Heart left ventricle (tissue), 16 donors: ENCODE measurements at regions not wholly inside any gene's neighbourhood (a gene's known extent, or its start where the extent isn't known, plus 50 kb on each side); places are given as distances from the start of the nearest gene placed in this dataset.
"Not testable (repeated sequence)": the region's sequence is repeated elsewhere in the genome, so short reads cannot be mapped to it uniquely, and the experiment has no call there.

Source experiments
- ATAC-seq, 4 donors: fragments of 200-7000 bp; cut with Tn5 transposase; one replicate each; pipeline ENCODE4 v1.9.1; 2020 to 2022; ENCODE audit warnings: moderate library complexity in 4 of 4, mild to moderate bottlenecking in 3 of 4, moderate number of reproducible peaks in 1 of 4
- DNase-seq, 5 donors: peaks; one replicate each; pipeline ENCODE4 v3.0.0-alpha.2; 2020
- H3K27ac ChIP-seq, 12 donors: fragments of 200-600 bp; sonication (generic) in 4 of 12; one replicate each; pipeline versions ENCODE4 v1.5.0 to v1.8.0; 2016 to 2022; ENCODE audit warnings: mild to moderate bottlenecking in 2 of 12
- H3K27me3 ChIP-seq, 9 donors: fragments of 200-600 bp; sonication (generic) in 2 of 9; one replicate each; pipeline versions ENCODE4 v1.5.1 to v1.8.0; 2016 to 2022; ENCODE audit warnings: mild to moderate bottlenecking in 3 of 9
- H3K36me3 ChIP-seq, 9 donors: fragments of 200-600 bp; sonication (generic) in 2 of 9; one replicate each; pipeline versions ENCODE4 v1.5.0 to v1.8.0; 2018 to 2022; ENCODE audit warnings: mild to moderate bottlenecking in 2 of 9
- H3K4me1 ChIP-seq, 12 donors: fragments of 200-600 bp; sonication (generic) in 4 of 12; one replicate each; pipeline versions ENCODE4 v1.5.0 to v1.8.0; 2016 to 2022; ENCODE audit warnings: mild to moderate bottlenecking in 3 of 12
- H3K4me3 ChIP-seq, 12 donors: fragments of 200-600 bp; sonication (generic) in 4 of 12; one replicate each; pipeline versions ENCODE4 v1.5.0 to v1.8.0; 2017 to 2022; ENCODE audit warnings: mild to moderate bottlenecking in 9 of 12, moderate library complexity in 4 of 12
- H3K9me3 ChIP-seq, 12 donors: fragments of 200-600 bp; sonication (generic) in 4 of 12; one replicate each; pipeline versions ENCODE4 v1.5.0 to v1.8.0; 2016 to 2022; ENCODE audit warnings: mild to moderate bottlenecking in 1 of 12
- POLR2A ChIP-seq, 2 donors: fragments of 450-650 bp; IDR thresholded peaks; one replicate each; pipeline ENCODE4 v1.6.1; 2017; ENCODE audit warnings: antibody characterized with exemption in 2 of 2, mild to moderate bottlenecking in 2 of 2, moderate library complexity in 2 of 2
- WGBS, 4 donors: extraction: QIAGEN DNeasy Blood & Tissue Kit in 2 of 4; methylation state at CpG; one replicate each; pipeline versions ENCODE4 v1.1.5 to v1.1.7; 2013 to 2018; 5-methylcytosine and 5-hydroxymethylcytosine counted together
- intact Hi-C, 10 donors: fragments of 100-400 bp; cut with DNase I; formaldehyde crosslinking; loops; one replicate each; pipeline versions ENCODE4 v1.11.1 to v1.14.2; 2022
- TF ChIP-seq, protein P1 (sequence below), 12 donors: fragments of 200-600 bp; sonication (generic) in 4 of 12; IDR thresholded peaks; one replicate each; pipeline versions ENCODE4 v1.5.0 to v1.8.0; 2018 to 2022; ENCODE audit warnings: antibody characterized with exemption in 12 of 12, mild to moderate bottlenecking in 5 of 12
- donor health status: ischemic (EF 13 %, LVEDD 7.1; RV severe dilation, severe dysfunction).
- donor health status: healthy with polysubstance abuse.
- donor health status: DM: no; HTN: yes; CAD: no.
- donor health status: DM: no; HTN: no; CAD: no.
- donor health status: ischemic (EF 25% LVEDD 6.9; RV normal size, moderate dysfunction).
- donor health status: ischemic (EF 25% LVEDD 5.7; RV mildly dilated, moderate dysfunction).
- donor health status: healthy.
- donor health status: DM: yes; HTN: yes; CAD: no.
- donor health status: ischemic (EF 35%, LVEDD 5.7; RV mildly dilated, moderate dysfunction).
- donor health status: nonischemic (EF 11% LVEDD 7.7; RV severe dilation, severe dysfunction).
- donor health status: DM: yes; HTN: yes; CAD: no.
- donor health status: PGD.
- donor health status: ischemic (EF 29% LVEDD 5.4; RV normal size, mild dysfunction).
- donor health status: nonischemic (EF 23%, LVEDD 6.1; RV moderate dilation, normal function).

DNA sequence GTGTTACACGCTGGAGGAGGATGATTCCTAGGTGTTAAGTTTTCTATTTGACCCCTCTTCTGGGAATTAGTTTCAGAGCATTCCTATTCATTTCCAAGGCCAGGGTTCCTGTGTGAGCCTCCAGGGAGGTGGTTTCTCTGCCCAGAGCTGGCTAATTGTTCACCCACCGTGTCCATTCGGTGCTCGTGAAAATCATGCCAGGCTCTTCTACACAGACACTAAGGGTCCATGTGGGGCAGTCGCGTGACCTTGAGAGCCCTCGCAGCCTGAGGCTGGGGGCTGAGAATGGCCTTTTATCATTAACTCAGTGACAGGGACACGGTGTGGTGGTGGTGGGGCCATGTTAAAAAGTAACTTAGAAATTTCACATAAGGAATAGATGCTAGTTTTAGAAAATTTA is 83.7 kb downstream of the EMX2 start:
- H3K4me1 ChIP-seq, result no peaks in the 10 kb centered on the region
- TF ChIP-seq, protein P1, sequence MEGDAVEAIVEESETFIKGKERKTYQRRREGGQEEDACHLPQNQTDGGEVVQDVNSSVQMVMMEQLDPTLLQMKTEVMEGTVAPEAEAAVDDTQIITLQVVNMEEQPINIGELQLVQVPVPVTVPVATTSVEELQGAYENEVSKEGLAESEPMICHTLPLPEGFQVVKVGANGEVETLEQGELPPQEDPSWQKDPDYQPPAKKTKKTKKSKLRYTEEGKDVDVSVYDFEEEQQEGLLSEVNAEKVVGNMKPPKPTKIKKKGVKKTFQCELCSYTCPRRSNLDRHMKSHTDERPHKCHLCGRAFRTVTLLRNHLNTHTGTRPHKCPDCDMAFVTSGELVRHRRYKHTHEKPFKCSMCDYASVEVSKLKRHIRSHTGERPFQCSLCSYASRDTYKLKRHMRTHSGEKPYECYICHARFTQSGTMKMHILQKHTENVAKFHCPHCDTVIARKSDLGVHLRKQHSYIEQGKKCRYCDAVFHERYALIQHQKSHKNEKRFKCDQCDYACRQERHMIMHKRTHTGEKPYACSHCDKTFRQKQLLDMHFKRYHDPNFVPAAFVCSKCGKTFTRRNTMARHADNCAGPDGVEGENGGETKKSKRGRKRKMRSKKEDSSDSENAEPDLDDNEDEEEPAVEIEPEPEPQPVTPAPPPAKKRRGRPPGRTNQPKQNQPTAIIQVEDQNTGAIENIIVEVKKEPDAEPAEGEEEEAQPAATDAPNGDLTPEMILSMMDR (IDR thresholded peaks at IDR 0.05), result no peak
- no peak for TF ChIP-seq POLR2A (IDR thresholded peaks at IDR 0.05)
- no peak overlapping the region for H3K4me3 ChIP-seq
- no peak overlapping the region for H3K27ac ChIP-seq
- H3K9me3 ChIP-seq, result peaks cover 0 to 5% (median 0%) of the 10 kb centered on the region in 12 donors
- no peak for ATAC-seq
- peaks cover 0 to 7% (median 0%) of the 10 kb centered on the region in 9 donors for H3K27me3 ChIP-seq
- H3K36me3 ChIP-seq, result no peaks in the 10 kb centered on the region
- intact Hi-C loops, result no loop called here
- no peak for DNase-seq
- WGBS, 4 donors, result 79 to 86% (median 85%) methylated on average over 8 of the region's 8 CpGs

DNA sequence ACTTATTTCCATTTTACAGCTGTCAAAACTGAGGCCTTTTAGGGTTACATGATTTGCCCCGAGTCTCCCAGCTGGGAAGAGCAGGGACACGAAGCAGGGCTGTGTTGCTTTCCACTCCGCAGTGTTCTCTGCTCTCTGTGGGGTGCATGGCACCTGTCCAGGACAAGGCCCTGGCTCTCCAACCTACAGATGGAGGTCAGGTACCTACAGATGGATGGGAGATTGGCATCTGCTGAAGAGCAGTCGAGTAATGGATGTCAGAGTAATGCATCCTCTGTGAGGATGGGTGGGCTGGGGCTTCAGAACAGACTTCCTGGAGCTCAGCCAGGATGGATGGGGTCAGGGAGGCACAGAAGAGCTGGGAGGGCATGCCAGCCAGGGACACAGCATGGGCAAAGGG is 85.0 kb downstream of the EMX2 start:
- peaks cover 0 to 5% (median 0%) of the 10 kb centered on the region in 12 donors for H3K9me3 ChIP-seq
- DNase-seq (no peak), ATAC-seq (no peak)
- H3K36me3 ChIP-seq, result no peaks in the 10 kb centered on the region
- WGBS, 4 donors, result 80 to 89% (median 85%) methylated on average over 4 of the region's 4 CpGs
- TF ChIP-seq, protein P1 (IDR thresholded peaks at IDR 0.05), result no peak
- no peak for TF ChIP-seq POLR2A (IDR thresholded peaks at IDR 0.05)
- H3K27me3 ChIP-seq, result no peaks in the 10 kb centered on the region
- H3K4me1 ChIP-seq, result no peaks in the 10 kb centered on the region
- intact Hi-C loops, result no loop called here
- no peak overlapping the region for H3K27ac ChIP-seq
- H3K4me3 ChIP-seq, result no peak overlapping the region

DNA sequence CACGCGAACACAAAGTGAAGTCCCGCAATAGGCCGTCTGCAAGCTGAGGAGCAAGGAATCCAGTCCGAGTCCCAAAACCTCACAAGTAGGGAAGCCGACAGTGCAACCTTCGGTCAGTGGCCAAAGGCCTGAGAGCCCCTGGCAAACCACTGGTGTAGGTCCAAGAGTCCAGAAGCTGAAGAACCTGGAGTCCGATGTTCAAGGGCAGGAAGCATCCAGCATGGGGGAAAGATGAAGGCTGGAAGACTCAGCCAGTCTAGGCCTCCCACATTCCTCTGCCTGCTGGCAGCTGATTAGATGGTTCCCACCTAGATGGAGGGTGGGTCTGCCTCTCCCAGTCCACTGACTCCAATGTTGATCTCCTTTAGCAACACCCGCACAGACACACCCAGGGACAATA is 87.2 kb downstream of the EMX2 start:
- H3K9me3 ChIP-seq, H3K4me3 ChIP-seq, ATAC-seq, H3K27ac ChIP-seq, intact Hi-C loops, H3K36me3 ChIP-seq, H3K4me1 ChIP-seq, DNase-seq, H3K27me3 ChIP-seq: not testable (repeated sequence)
- 91 to 95% (median 93%) methylated on average over 9 of the region's 9 CpGs for WGBS, 4 donors

DNA sequence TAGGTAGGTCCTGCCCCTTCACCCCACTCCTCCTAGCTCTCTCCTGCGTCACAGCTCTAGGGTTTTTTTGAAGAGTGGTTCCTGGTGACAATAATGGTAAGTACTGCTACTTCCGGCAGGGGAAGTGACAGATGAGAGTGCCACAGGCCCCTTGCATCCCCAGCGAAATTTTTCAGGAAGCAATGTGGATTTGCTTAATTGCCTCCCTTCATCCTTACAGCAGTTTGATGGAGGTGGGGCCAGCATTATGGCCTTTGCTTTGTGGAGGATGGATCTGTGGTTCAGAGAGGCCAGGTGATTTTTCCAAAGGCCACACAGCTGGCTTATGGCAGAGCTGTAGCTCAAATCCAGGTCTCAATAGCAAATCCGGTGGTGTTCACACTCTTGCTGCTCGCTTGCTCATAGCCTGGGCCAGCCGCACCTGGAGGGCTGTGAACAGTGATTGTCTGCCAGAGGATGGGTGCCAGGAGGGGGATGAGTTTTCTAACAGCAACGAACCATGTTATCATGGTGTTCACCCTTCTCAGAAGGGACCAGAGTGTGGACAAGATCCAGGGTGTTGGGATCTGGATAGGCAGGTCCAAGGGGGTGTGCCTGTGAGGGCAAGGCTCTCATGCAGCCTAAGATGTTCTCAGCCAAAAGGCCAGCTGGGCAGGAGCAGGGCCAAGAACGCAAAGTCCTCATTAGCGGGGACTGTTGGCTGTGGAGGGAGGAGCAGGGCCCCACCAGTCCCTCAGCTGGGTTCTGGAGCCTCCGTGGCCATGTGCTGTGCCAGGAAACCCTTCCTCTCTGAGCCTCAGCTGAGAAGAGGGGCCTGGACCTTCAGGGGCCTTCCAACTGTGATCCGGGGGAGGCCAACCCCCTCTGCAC is 89.0 kb downstream of the EMX2 start:
- ATAC-seq (peak; percentile 47 to 85 (median 68)), DNase-seq (peak in 3 of 5 donors; percentile 48 to 74 (median 66))
- no peak for TF ChIP-seq POLR2A (IDR thresholded peaks at IDR 0.05)
- TF ChIP-seq, protein P1 (IDR thresholded peaks at IDR 0.05), result no peak
- WGBS, 4 donors, result 66 to 75% (median 71%) methylated on average over 11 of the region's 11 CpGs
- intact Hi-C loops, result no loop called here
- H3K9me3 ChIP-seq, result no peaks in the 10 kb centered on the region
- no peaks in the 10 kb centered on the region for H3K27me3 ChIP-seq
- H3K4me3 ChIP-seq, result no peak overlapping the region
- H3K36me3 ChIP-seq, result no peaks in the 10 kb centered on the region
- H3K4me1 ChIP-seq, result no peaks in the 10 kb centered on the region
- no peak overlapping the region for H3K27ac ChIP-seq
